ENCODE measurements at regions not wholly inside any gene's neighbourhood (a gene's known extent, or its start where the extent isn't known, plus 50 kb on each side); places are given as distances from the start of the nearest gene placed in this dataset.

GRCh38 chr5:33275391-33275790, 165.4 kb upstream of the TARS1 start:
- H3K27me3 ChIP-seq (ENCODE audit: control insufficient read depth in 4 of 4, insufficient read depth in 4 of 4, low read length in 3 of 4): no peaks in the 10 kb centered on the region
- TF ChIP-seq ZBTB33 (IDR thresholded peaks at IDR 0.05): no peak
- TF ChIP-seq HNF4A (conservative IDR thresholded peaks at IDR 0.05): no peak
- TF ChIP-seq SP1 (IDR thresholded peaks at IDR 0.05): no peak
- no peak overlapping the region for H3K4me3 ChIP-seq (ENCODE audit: low read depth in 1 of 3, low read length in 3 of 3)
- H3K36me3 ChIP-seq (ENCODE audit: control insufficient read depth in 4 of 4, insufficient read depth in 3 of 4, low read depth in 1 of 4, low read length in 3 of 4): no peaks in the 10 kb centered on the region
- no peak overlapping the region for H3K27ac ChIP-seq (ENCODE audit: low read depth in 1 of 2, low read length in 2 of 2)
- no peaks in the 10 kb centered on the region for H3K4me1 ChIP-seq (ENCODE audit: control insufficient read depth in 4 of 4, insufficient read depth in 4 of 4, low read length in 3 of 4)
- H3K9ac ChIP-seq (ENCODE audit: low read depth in 1 of 2, low read length in 2 of 2): no peak overlapping the region
- H3K9me3 ChIP-seq (ENCODE audit: control insufficient read depth in 4 of 4, low read length in 3 of 4): no peaks in the 10 kb centered on the region
- WGBS: 65% methylated on average over 3 of the region's 3 CpGs
- no peak for DNase-seq (ENCODE audit: low spot score)

GRCh38 chr5:33275921-33276627, 164.7 kb upstream of the TARS1 start:
- Histone ChIP-seq H3K4me1 (ENCODE audit: control insufficient read depth in 4 of 4, insufficient read depth in 4 of 4, low read length in 3 of 4) (no peaks in the 10 kb centered on the region), H3K36me3 (ENCODE audit: control insufficient read depth in 4 of 4, insufficient read depth in 3 of 4, low read depth in 1 of 4, low read length in 3 of 4) (no peaks in the 10 kb centered on the region), H3K27me3 (ENCODE audit: control insufficient read depth in 4 of 4, insufficient read depth in 4 of 4, low read length in 3 of 4) (no peaks in the 10 kb centered on the region), H3K9me3 (ENCODE audit: control insufficient read depth in 4 of 4, low read length in 3 of 4) (no peaks in the 10 kb centered on the region), H3K4me3 (ENCODE audit: low read depth in 1 of 3, low read length in 3 of 3) (no peak overlapping the region), H3K9ac (ENCODE audit: low read depth in 1 of 2, low read length in 2 of 2) (no peak overlapping the region), H3K27ac (ENCODE audit: low read depth in 1 of 2, low read length in 2 of 2) (no peak overlapping the region)
- no peak for TF ChIP-seq SP1 (IDR thresholded peaks at IDR 0.05)
- TF ChIP-seq FOXA1 (IDR thresholded peaks at IDR 0.05): no peak
- TF ChIP-seq REST (IDR thresholded peaks at IDR 0.05): no peak
- no peak for TF ChIP-seq HNF4A (conservative IDR thresholded peaks at IDR 0.05)
- no peak for TF ChIP-seq HNF4G (IDR thresholded peaks at IDR 0.05)
- no peak for TF ChIP-seq MAX (IDR thresholded peaks at IDR 0.05)
- TF ChIP-seq YY1 (IDR thresholded peaks at IDR 0.05): no peak
- no peak for TF ChIP-seq CTCF (IDR thresholded peaks at IDR 0.05; ENCODE audit: low read depth, low read length, missing input control)
- TF ChIP-seq FOXA2 (IDR thresholded peaks at IDR 0.05): no peak
- TF ChIP-seq NR2F2 (IDR thresholded peaks at IDR 0.05): no peak
- TF ChIP-seq ATF3 (IDR thresholded peaks at IDR 0.05): no peak
- no peak for TF ChIP-seq JUND (IDR thresholded peaks at IDR 0.05)
- TF ChIP-seq ZBTB33 (IDR thresholded peaks at IDR 0.05): no peak
- no peak for DNase-seq (ENCODE audit: low spot score)
- WGBS: 73% methylated on average over 5 of the region's 5 CpGs
